GM23338 (cell line): ENCODE measurements at regions not wholly inside any gene's neighbourhood (a gene's known extent, or its start where the extent isn't known, plus 50 kb on each side); places are given as distances from the start of the nearest gene placed in this dataset.
A peak's percentile ranks its signal among the peaks of the same experiment; 100 is the strongest.

ENCODE experiments used
- ATAC-seq: fragments of 200-7000 bp; cut with Tn5 transposase; 3 replicates; pipeline ENCODE4 v1.9.1; 2020
- DNase-seq: peaks from one replicate; pipeline ENCODE4 v3.0.0-alpha.2; 2015; ENCODE audit warnings: low spot score
- H2AFZ ChIP-seq: fragments of 200-600 bp; sonication (generic); 2 replicates; pipeline ENCODE4 v1.8.0; 2016; ENCODE audit warnings: antibody characterized with exemption, mild to moderate bottlenecking, moderate library complexity
- H3F3A ChIP-seq: fragments of 200-600 bp; sonication (generic); replicated peaks from 2 replicates; pipeline ENCODE4 v1.8.0; 2017; ENCODE audit warnings: antibody characterized with exemption, mixed run types, low read depth
- H3K27ac ChIP-seq: fragments of 200-600 bp; sonication (generic); 2 replicates; pipeline ENCODE4 v1.6.1; 2016; ENCODE audit warnings: low read depth
- H3K27me3 ChIP-seq: fragments of 200-600 bp; sonication (generic); 2 replicates; pipeline ENCODE4 v1.8.0; 2016; ENCODE audit warnings: mild to moderate bottlenecking, mixed run types, moderate library complexity; ENCODE audit not compliant: insufficient read depth
- H3K36me3 ChIP-seq: fragments of 200-600 bp; sonication (generic); 2 replicates; pipeline ENCODE4 v1.8.0; 2016; ENCODE audit warnings: mild to moderate bottlenecking; ENCODE audit not compliant: insufficient read depth
- H3K4me1 ChIP-seq: fragments of 200-600 bp; sonication (generic); 2 replicates; pipeline ENCODE4 v1.8.0; 2016; ENCODE audit warnings: mild to moderate bottlenecking, moderate library complexity; ENCODE audit not compliant: insufficient read depth
- H3K4me2 ChIP-seq: fragments of 200-600 bp; sonication (generic); 2 replicates; pipeline ENCODE4 v1.7.1; 2017; ENCODE audit warnings: mixed run types
- H3K4me3 ChIP-seq: fragments of 200-600 bp; sonication (generic); 2 replicates; pipeline ENCODE4 v1.6.1; 2016; ENCODE audit warnings: mixed run types
- H3K79me2 ChIP-seq: fragments of 200-600 bp; sonication (generic); replicated peaks from 2 replicates; pipeline ENCODE4 v1.8.0; 2017; ENCODE audit warnings: mild to moderate bottlenecking; ENCODE audit not compliant: insufficient read depth
- H3K9me2 ChIP-seq: fragments of 200-600 bp; sonication (generic); 2 replicates; pipeline ENCODE4 v1.8.0; 2017; ENCODE audit not compliant: insufficient read depth
- H4K20me1 ChIP-seq: fragments of 200-600 bp; sonication (generic); replicated peaks from 2 replicates; pipeline ENCODE4 v1.8.0; 2017; ENCODE audit warnings: mild to moderate bottlenecking; ENCODE audit not compliant: insufficient read depth
- H3K27ac Mint-ChIP-seq: 2 replicates; pipeline ENCODE4 v1.8.0; 2020; ENCODE audit warnings: inconsistent platforms, mild to moderate bottlenecking, moderate library complexity, mixed read lengths
- H3K27me3 Mint-ChIP-seq: 3 replicates; pipeline ENCODE4 v1.8.0; 2022; ENCODE audit warnings: low read depth, mild to moderate bottlenecking, moderate library complexity, mixed read lengths, inconsistent platforms; ENCODE audit not compliant: insufficient read depth, poor library complexity
- H3K36me3 Mint-ChIP-seq: 3 replicates; pipeline ENCODE4 v1.8.0; 2021; ENCODE audit warnings: low read depth, mild to moderate bottlenecking, inconsistent platforms, moderate library complexity, mixed read lengths
- H3K4me1 Mint-ChIP-seq: 3 replicates; pipeline ENCODE4 v1.8.0; 2020; ENCODE audit warnings: mild to moderate bottlenecking, inconsistent platforms, mixed read lengths
- H3K4me3 Mint-ChIP-seq: 3 replicates; pipeline ENCODE4 v1.8.0; 2021; ENCODE audit warnings: moderate library complexity, mild to moderate bottlenecking, inconsistent platforms, mixed read lengths
- H3K9me3 Mint-ChIP-seq: 3 replicates; pipeline ENCODE4 v1.8.0; 2020; ENCODE audit warnings: moderate library complexity, mild to moderate bottlenecking, inconsistent platforms, mixed read lengths
- CREB1 ChIP-seq: fragments of 250-450 bp; sonication (Bioruptor Pico); IDR thresholded peaks from 2 replicates; pipeline ENCODE4 v1.5.0; 2020; ENCODE audit warnings: low read depth, mild to moderate bottlenecking, moderate library complexity
- CTCF ChIP-seq, 2 experiments: fragments of 200-600 bp in 1 of 2; sonication (generic) in 1 of 2; conservative IDR thresholded peaks; 2 replicates each; pipeline versions ENCODE4 v1.5.1 to v1.6.1; 2016 to 2017; ENCODE audit warnings: antibody characterized with exemption in 2 of 2, low read depth in 2 of 2, mild to moderate bottlenecking in 2 of 2, moderate library complexity in 1 of 2
- ETS1 ChIP-seq: IDR thresholded peaks from 2 replicates; pipeline ENCODE4 v1.6.1; 2016; ENCODE audit warnings: antibody characterized with exemption
- EZH2 ChIP-seq: fragments of 200-600 bp; sonication (generic); IDR thresholded peaks from one replicate; pipeline ENCODE4 v1.8.0; 2017; ENCODE audit warnings: antibody characterized with exemption, mild to moderate bottlenecking, low read depth; ENCODE audit not compliant: unreplicated experiment
- EZH2phosphoT487 ChIP-seq: fragments of 200-600 bp; sonication (generic); IDR thresholded peaks from one replicate; pipeline ENCODE4 v1.8.1; 2018; ENCODE audit warnings: antibody characterized with exemption; ENCODE audit not compliant: unreplicated experiment
- JUNB ChIP-seq: IDR thresholded peaks from one replicate; pipeline ENCODE4 v1.6.1; 2016; ENCODE audit warnings: antibody characterized with exemption; ENCODE audit not compliant: unreplicated experiment
- NANOG ChIP-seq: IDR thresholded peaks from 2 replicates; pipeline ENCODE4 v1.6.1; 2016; ENCODE audit warnings: antibody characterized with exemption, borderline replicate concordance
- POLR2AphosphoS5 ChIP-seq: IDR thresholded peaks from 2 replicates; pipeline ENCODE4 v1.6.1; 2016; ENCODE audit warnings: antibody characterized with exemption, low read depth
- REST ChIP-seq: IDR thresholded peaks from one replicate; pipeline ENCODE4 v1.6.1; 2018; ENCODE audit warnings: antibody characterized with exemption; ENCODE audit not compliant: unreplicated experiment
- STAT1 ChIP-seq: IDR thresholded peaks from one replicate; pipeline ENCODE4 v1.6.1; 2016; ENCODE audit warnings: antibody characterized with exemption; ENCODE audit not compliant: unreplicated experiment
- ZNF114 ChIP-seq: fragments of 250-450 bp; sonication (Bioruptor Pico); IDR thresholded peaks from 2 replicates; pipeline ENCODE4 v1.5.0; 2020; ENCODE audit warnings: mild to moderate bottlenecking, moderate library complexity
- ZNF331 ChIP-seq: fragments of 250-450 bp; sonication (Bioruptor Pico); IDR thresholded peaks from 2 replicates; pipeline ENCODE4 v1.5.0; 2020; ENCODE audit warnings: low read depth, mild to moderate bottlenecking, moderate library complexity
- ZNF462 ChIP-seq: fragments of 250-450 bp; sonication (Bioruptor Pico); IDR thresholded peaks from 2 replicates; pipeline ENCODE4 v1.5.0; 2020; ENCODE audit warnings: mild to moderate bottlenecking, moderate library complexity

- H3K4me3 Mint-ChIP-seq = peak overlapping the region; percentile 14; the same call in 1 of the 3 replicates
- peak overlapping the region; percentile 49 for H3K27ac Mint-ChIP-seq
- no peak for DNase-seq
- peaks cover 14% of the 10 kb centered on the region for H3K4me1 Mint-ChIP-seq
- H3K9me2 ChIP-seq = no peaks in the 10 kb centered on the region
- peak; percentile 29; the same call in 2 of the 3 replicates for ATAC-seq
- H3K79me2 ChIP-seq = no peaks in the 10 kb centered on the region
- H3K27ac ChIP-seq = no peak overlapping the region
- H3K36me3 ChIP-seq = 0 out of 2 replicates have a peak, but pooled peaks cover 8% of the 10 kb centered on the region
- H3K27me3 ChIP-seq = no peaks in the 10 kb centered on the region
- H3K4me1 ChIP-seq = peaks cover 16% of the 10 kb centered on the region
- H3K4me3 ChIP-seq = no peak overlapping the region
- peak overlapping the region; percentile 56 for H2AFZ ChIP-seq
- H3K27me3 Mint-ChIP-seq = peaks cover 4% of the 10 kb centered on the region
- H3F3A ChIP-seq = no peaks in the 10 kb centered on the region
- H3K9me3 Mint-ChIP-seq = peaks cover 23% of the 10 kb centered on the region
- peak overlapping the region; percentile 6 for H3K4me2 ChIP-seq
- no peaks in the 10 kb centered on the region for H4K20me1 ChIP-seq
- H3K36me3 Mint-ChIP-seq = peaks cover 10% of the 10 kb centered on the region; the same call in 1 of the 3 replicates
- TF ChIP-seq CTCF (conservative IDR thresholded peaks at IDR 0.05; ENCODE audit: low read depth in 2 of 2) (no peak), ZNF331 (CRISPR knock-in tag) (no peak), CREB1 (CRISPR knock-in tag) (no peak), NANOG (no peak), ETS1 (no peak), JUNB (no peak), ZNF462 (CRISPR knock-in tag) (no peak), STAT1 (no peak), REST (no peak), EZH2 (no peak), POLR2AphosphoS5 (no peak), ZNF114 (no peak), EZH2phosphoT487 (no peak)
These were observed 133.6 kb upstream of the XPO1 start for GRCh38 chr2:61671561-61672315.
